Omental fat pad (tissue), 3 donors: ENCODE measurements at regions not wholly inside any gene's neighbourhood (a gene's known extent, or its start where the extent isn't known, plus 50 kb on each side); places are given as distances from the start of the nearest gene placed in this dataset.

Experiments used
- ATAC-seq: fragments of 150-250 bp; one replicate; pipeline ENCODE4 v1.9.1; 2016; ENCODE audit warnings: mild to moderate bottlenecking, moderate library complexity; ENCODE audit not compliant: low FRiP score
- DNase-seq: peaks from one replicate; pipeline ENCODE4 v3.0.0-alpha.2; 2019; ENCODE audit warnings: low spot score
- TF ChIP-seq, protein P1 (sequence below), 3 donors: fragments of 450-650 bp; IDR thresholded peaks; one replicate each; pipeline ENCODE4 v1.5.1; 2016 to 2017; ENCODE audit warnings: antibody characterized with exemption in 3 of 3, mild to moderate bottlenecking in 3 of 3, moderate library complexity in 2 of 3

DNA sequence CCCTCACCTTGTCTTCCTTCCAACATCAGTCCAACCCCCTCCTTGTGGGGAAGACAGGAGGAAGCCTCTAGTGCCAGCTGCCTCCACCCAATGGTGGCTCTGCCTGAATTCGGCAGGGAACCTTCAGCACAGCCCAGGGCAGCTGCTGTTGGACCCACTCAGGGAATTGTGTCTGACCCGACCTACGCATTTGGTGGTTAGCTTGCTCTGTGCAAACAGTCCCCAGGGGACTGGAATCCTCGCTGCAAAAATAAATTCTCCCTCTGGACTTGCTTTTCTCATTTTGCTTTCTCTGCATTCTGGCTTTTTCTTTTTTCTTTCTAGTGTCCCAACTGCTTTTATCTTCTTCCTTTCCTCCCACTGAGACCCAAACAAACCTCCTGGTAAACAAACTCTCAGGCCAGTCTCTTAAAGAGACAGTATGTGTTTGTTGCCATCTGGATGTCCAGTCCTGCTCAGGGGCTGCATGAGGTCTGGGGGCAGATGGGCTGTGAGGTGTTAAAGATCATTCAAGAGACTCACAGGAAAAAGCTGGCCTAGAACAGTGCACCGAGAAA, 137.7 kb upstream of the HAAO start:
- DNase-seq, result no peak

DNA sequence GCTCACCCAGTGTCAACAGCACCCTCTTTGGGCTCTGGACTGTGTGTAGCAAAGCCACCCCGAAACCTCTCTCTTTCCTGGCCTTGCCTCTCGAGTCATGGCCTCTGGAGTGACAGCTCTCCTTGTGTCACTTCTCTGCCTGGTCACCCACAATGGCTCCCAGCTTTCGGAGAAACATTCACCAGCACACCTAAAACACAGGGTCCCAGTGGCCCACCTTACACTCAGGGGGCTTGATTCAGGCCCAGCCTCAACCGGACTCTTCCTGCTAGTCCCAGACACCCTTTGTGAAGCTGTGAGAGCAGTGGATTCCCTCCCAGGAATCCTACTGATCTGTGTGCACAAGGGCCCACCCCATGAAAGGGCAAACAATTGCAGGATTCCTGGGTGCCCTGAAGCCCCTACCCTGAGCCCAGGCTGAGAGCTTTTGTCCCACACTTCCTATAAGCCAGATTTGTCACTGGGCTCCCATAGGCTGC, 137.2 kb upstream of the HAAO start:
- DNase-seq, result no peak
- TF ChIP-seq, protein P1, sequence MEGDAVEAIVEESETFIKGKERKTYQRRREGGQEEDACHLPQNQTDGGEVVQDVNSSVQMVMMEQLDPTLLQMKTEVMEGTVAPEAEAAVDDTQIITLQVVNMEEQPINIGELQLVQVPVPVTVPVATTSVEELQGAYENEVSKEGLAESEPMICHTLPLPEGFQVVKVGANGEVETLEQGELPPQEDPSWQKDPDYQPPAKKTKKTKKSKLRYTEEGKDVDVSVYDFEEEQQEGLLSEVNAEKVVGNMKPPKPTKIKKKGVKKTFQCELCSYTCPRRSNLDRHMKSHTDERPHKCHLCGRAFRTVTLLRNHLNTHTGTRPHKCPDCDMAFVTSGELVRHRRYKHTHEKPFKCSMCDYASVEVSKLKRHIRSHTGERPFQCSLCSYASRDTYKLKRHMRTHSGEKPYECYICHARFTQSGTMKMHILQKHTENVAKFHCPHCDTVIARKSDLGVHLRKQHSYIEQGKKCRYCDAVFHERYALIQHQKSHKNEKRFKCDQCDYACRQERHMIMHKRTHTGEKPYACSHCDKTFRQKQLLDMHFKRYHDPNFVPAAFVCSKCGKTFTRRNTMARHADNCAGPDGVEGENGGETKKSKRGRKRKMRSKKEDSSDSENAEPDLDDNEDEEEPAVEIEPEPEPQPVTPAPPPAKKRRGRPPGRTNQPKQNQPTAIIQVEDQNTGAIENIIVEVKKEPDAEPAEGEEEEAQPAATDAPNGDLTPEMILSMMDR (IDR thresholded peaks at IDR 0.05), result no peak
- no peak for ATAC-seq

More for the DNA sequence above, 137.7 kb upstream of the HAAO start:
- TF ChIP-seq, protein P1 (IDR thresholded peaks at IDR 0.05), result no peak
- ATAC-seq, result no peak

DNA sequence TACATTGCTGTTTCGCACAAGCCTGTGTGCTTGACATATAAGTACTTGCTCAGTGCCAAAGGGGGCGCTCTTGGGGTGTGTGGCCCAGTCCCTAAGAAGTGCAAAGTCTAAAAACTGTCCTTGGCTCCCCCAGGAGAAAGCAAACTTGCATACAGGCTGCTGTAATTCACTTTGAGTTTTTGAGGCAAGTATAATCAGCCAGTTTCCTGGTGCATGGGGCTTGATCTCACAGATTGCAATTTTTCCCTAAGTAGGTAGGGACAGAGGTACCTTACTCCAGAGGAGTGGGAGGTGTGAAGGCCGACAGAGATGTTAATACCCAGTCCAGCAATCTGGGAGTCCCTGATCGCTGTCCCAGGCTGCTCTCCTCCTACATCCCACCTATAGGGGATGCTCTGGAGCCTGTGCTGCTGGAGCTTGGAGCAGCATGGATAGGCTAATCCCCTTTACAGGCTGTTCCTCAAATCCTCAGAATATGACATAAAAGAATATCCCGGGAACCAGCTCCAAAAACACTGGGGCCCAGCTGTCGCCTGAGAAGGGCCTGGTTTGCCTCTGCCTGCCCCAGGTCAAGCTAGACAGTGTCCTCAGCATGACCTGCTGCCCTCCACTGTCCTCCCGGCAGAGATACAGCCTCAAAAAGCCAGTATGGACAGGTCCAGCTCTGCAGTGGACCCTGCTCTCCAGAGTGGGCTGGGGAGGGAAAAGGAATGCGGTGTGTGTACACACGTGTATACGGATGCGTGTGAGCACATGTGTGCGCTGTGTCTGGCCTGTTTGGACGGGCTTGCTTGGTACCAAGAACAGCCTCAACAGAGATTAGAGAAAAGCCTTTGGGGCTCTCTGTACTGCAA, 136.5 kb upstream of the HAAO start:
- TF ChIP-seq, protein P1 (IDR thresholded peaks at IDR 0.05), result no peak
- no peak for DNase-seq
- ATAC-seq, result no peak

DNA sequence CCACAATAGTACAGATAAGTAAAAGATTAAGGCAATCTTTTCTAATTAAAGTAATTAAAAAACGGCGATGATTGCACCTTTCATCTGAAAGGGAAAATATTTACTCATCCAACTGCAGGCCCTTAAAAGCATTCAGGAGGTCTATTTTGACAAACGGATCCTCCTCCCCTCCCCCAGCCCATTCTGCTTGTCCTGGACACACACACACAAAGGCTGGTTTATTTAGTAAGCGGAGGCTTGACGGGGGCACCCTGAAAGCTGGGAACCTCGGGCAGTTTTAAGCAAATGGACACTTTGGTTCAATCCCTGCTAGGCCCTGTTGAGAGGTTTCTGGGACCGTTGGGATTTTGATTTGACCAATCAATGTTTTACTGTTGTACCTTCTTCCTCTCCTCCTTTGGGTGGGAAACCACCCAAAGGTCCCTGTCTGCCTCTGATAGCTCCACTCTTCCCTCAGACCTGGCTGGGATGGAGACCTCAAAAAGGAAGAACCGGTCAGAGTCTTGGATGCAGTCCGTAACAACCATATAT, 135.8 kb upstream of the HAAO start:
- no peak for ATAC-seq
- TF ChIP-seq, protein P1 (IDR thresholded peaks at IDR 0.05), result no peak

DNA sequence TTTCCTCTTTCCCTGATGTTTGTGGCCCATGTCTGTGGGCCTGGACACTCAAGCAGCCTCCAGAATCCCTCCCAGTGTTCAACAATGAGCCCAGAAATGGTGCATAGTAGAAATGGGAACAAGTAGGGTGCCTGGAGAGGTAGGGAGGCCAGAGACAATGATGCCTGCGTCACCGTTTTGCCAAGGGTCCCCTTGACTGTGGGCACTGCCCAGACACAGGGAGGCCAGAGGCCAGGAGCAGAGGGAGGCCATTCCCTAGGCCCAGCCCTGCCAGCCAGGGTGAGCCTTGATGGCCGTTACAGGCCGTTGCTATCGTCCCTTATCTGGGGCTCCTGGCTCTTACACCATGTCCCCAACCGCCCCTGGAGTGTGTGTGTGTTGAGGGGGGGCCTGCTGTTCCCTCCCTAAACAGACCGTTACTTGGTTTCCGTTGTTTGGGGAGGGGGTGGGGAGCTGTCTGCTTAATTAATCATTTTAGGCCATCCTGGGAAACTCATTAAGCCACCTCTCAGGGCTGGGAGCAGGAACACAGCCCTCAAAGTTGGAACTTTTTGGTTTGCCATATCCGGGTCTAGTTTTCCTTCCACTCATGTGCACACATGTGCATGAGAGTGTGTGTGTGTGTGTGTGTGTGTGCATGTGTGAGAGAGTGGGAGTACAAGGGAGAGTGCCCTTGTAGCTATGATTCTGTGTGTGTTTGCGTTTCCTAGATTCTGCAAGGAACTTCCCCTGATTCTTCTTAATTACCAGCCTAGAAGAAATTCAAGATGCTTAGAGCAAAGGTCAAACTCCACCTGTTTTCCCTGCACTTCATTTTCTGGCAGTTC, 135.2 kb upstream of the HAAO start:
- DNase-seq (no peak), ATAC-seq (no peak)
- TF ChIP-seq, protein P1 (IDR thresholded peaks at IDR 0.05), result no peak

More for the DNA sequence above, 135.8 kb upstream of the HAAO start:
- DNase-seq, result no peak

DNA sequence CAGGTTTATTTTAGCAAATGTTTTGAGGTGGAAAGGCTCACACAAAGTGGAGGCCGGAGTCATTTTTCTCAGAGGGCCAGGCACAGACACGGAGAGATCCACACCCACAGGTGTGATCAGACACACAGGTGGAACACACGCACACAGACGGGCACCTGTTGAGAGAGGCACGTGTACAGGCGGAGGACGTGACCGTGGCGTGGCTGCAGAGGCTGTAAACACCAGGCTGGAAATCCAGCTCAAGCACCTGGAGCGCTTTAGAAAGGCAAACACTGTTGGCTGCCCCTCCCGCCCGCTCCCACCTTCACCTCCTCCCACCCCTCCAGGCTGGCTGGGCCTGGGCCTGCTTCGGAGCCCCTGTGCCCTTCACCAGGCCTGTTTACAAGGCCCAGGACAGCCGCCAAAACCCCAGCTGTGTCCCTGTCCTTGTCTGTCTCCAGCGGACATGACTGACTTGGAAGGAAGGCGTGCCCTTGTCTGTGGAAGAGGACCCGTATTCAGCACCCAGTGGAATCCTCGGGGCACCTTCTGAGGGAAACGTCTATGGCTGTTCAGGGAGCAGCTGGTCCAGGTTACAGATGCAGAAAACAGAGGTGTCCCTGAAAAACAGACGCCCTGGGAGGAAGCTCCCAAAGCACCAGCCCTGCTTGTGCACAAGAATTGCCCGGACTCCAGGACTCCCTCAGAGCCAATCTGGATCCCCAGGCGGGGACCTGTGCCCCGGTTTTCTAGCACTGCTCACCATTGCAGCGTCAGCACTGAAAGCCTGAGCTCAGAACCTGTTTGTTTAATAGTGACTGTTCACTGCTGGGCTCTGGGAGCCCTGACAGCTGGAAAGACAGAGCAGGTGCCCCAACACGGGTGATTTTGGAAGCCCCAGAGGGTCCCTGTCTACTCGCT, 134.3 kb upstream of the HAAO start:
- DNase-seq (no peak), ATAC-seq (no peak)
- TF ChIP-seq, protein P1 (IDR thresholded peaks at IDR 0.05), result no peak
